HuH-7 (cell line): ENCODE measurements at regions not wholly inside any gene's neighbourhood (a gene's known extent, or its start where the extent isn't known, plus 50 kb on each side); places are given as distances from the start of the nearest gene placed in this dataset.

Source experiments
- DNase-seq: peaks from one replicate; pipeline ENCODE4 v3.0.0; 2011; ENCODE audit warnings: low spot score

- DNase-seq: no peak
These were observed 146.4 kb downstream of the IRS1 start for GRCh38 chr2:226652983-226653765.

GRCh38 chr2:226652369-226652768, 147.3 kb downstream of the IRS1 start:
- no peak for DNase-seq

GRCh38 chr2:226649871-226650660, 149.6 kb downstream of the IRS1 start:
- peak; percentile 31 for DNase-seq

- no peak for DNase-seq
These were observed 150.4 kb downstream of the IRS1 start for GRCh38 chr2:226649201-226649600.

- no peak for DNase-seq
These were observed 151.8 kb downstream of the IRS1 start for GRCh38 chr2:226647621-226648518.

- no peak for DNase-seq
These were observed 155.2 kb downstream of the IRS1 start for GRCh38 chr2:226644399-226644865.

GRCh38 chr2:226643946-226644282, 155.7 kb downstream of the IRS1 start:
- DNase-seq: no peak

GRCh38 chr2:226643030-226643945, 156.3 kb downstream of the IRS1 start:
- no peak for DNase-seq

- no peak for DNase-seq
These were observed 158.6 kb downstream of the IRS1 start for GRCh38 chr2:226641008-226641407.

GRCh38 chr2:226640501-226640900, 159.1 kb downstream of the IRS1 start:
- no peak for DNase-seq

GRCh38 chr2:226639550-226639949, 160.1 kb downstream of the IRS1 start:
- no peak for DNase-seq

GRCh38 chr2:226638576-226638975, 161.0 kb downstream of the IRS1 start:
- DNase-seq: no peak

- no peak for DNase-seq
These were observed 162.2 kb downstream of the IRS1 start for GRCh38 chr2:226637383-226637782.

- no peak for DNase-seq
These were observed 163.0 kb downstream of the IRS1 start for GRCh38 chr2:226636586-226636985.

GRCh38 chr2:226634943-226635604, 164.5 kb downstream of the IRS1 start:
- DNase-seq: no peak

- no peak for DNase-seq
These were observed 167.9 kb downstream of the IRS1 start for GRCh38 chr2:226631671-226632070.

- no peak for DNase-seq
These were observed 168.4 kb downstream of the IRS1 start for GRCh38 chr2:226631187-226631586.

- DNase-seq: no peak
These were observed 173.7 kb downstream of the IRS1 start for GRCh38 chr2:226625946-226626345.

GRCh38 chr2:226623587-226624368, 175.8 kb downstream of the IRS1 start:
- no peak for DNase-seq

- DNase-seq: peak; percentile 20
These were observed 177.1 kb downstream of the IRS1 start for GRCh38 chr2:226622484-226622883.
